GM12891 (cell line): ENCODE measurements at regions not wholly inside any gene's neighbourhood (a gene's known extent, or its start where the extent isn't known, plus 50 kb on each side); places are given as distances from the start of the nearest gene placed in this dataset.

ENCODE experiments used
- PAX5 ChIP-seq: IDR thresholded peaks from 2 replicates; pipeline ENCODE4 v1.6.1; 2011; ENCODE audit warnings: low read length, moderate library complexity, mild to moderate bottlenecking; ENCODE audit not compliant: insufficient read depth, severe bottlenecking
- POLR2A ChIP-seq: IDR thresholded peaks from 2 replicates; pipeline ENCODE4 v1.6.1; 2011; ENCODE audit warnings: low read depth, low read length, control low read depth
- TAF1 ChIP-seq: IDR thresholded peaks from 2 replicates; pipeline ENCODE4 v1.6.1; 2011; ENCODE audit warnings: low read depth, low read length, control low read depth

- no peak for TF ChIP-seq TAF1
- TF ChIP-seq POLR2A = no peak
- no peak for TF ChIP-seq PAX5
Observed at GRCh38 chr2:215847718-215848117, 165.6 kb downstream of the MREG start.
